Stimulated activated CD4-positive, alpha-beta T cell treated with anti-CD3 and anti-CD28 coated beads, Interleukin-15, amount 100 ng/mL, for 1 hour (primary cell): ENCODE measurements at regions not wholly inside any gene's neighbourhood (a gene's known extent, or its start where the extent isn't known, plus 50 kb on each side); places are given as distances from the start of the nearest gene placed in this dataset.

Experiments
- DNase-seq, 2 donors: peaks; one replicate each; pipeline ENCODE4 v3.0.0-alpha.2; 2020; ENCODE audit warnings: low read depth in 1 of 2, low spot score in 1 of 2

GRCh38 chr10:2128991-2129390 lies 391.7 kb upstream of the ADARB2 start:
- no peak for DNase-seq

GRCh38 chr10:2124135-2124534 lies 386.8 kb upstream of the ADARB2 start:
- no peak for DNase-seq

- no peak for DNase-seq
Observed at GRCh38 chr10:2122431-2123124, 385.3 kb upstream of the ADARB2 start.

GRCh38 chr10:2121929-2122328 lies 384.6 kb upstream of the ADARB2 start:
- DNase-seq = no peak

GRCh38 chr10:2121315-2121714 lies 384.0 kb upstream of the ADARB2 start:
- no peak for DNase-seq

GRCh38 chr10:2120746-2121145 lies 383.4 kb upstream of the ADARB2 start:
- no peak for DNase-seq

- no peak for DNase-seq
Observed at GRCh38 chr10:2119316-2119715, 382.0 kb upstream of the ADARB2 start.

- DNase-seq = no peak
Observed at GRCh38 chr10:2118201-2118600, 380.9 kb upstream of the ADARB2 start.

GRCh38 chr10:2117641-2118040 lies 380.3 kb upstream of the ADARB2 start:
- no peak for DNase-seq

- DNase-seq = no peak
Observed at GRCh38 chr10:2111965-2112364, 374.6 kb upstream of the ADARB2 start.

GRCh38 chr10:2108496-2108895 lies 371.2 kb upstream of the ADARB2 start:
- DNase-seq = no peak

GRCh38 chr10:2106641-2107040 lies 369.3 kb upstream of the ADARB2 start:
- DNase-seq = no peak

- no peak for DNase-seq
Observed at GRCh38 chr10:2099321-2099720, 362.0 kb upstream of the ADARB2 start.

- no peak for DNase-seq
Observed at GRCh38 chr10:2097937-2098336, 360.6 kb upstream of the ADARB2 start.

- DNase-seq = no peak
Observed at GRCh38 chr10:2094171-2094570, 356.8 kb upstream of the ADARB2 start.

GRCh38 chr10:2083591-2083990 lies 346.3 kb upstream of the ADARB2 start:
- DNase-seq = no peak

GRCh38 chr10:2081501-2081900 lies 344.2 kb upstream of the ADARB2 start:
- no peak for DNase-seq

GRCh38 chr10:2079603-2080078 lies 342.3 kb upstream of the ADARB2 start:
- no peak for DNase-seq

- no peak for DNase-seq
Observed at GRCh38 chr10:2077231-2077630, 339.9 kb upstream of the ADARB2 start.

GRCh38 chr10:2076528-2076927 lies 339.2 kb upstream of the ADARB2 start:
- no peak for DNase-seq

GRCh38 chr10:2067015-2067414 lies 329.7 kb upstream of the ADARB2 start:
- DNase-seq = no peak

- DNase-seq = no peak
Observed at GRCh38 chr10:2054728-2055127, 317.4 kb upstream of the ADARB2 start.

- DNase-seq = no peak
Observed at GRCh38 chr10:2053805-2054204, 316.5 kb upstream of the ADARB2 start.
